Lower lobe of right lung (tissue), 2 donors: ENCODE measurements at regions not wholly inside any gene's neighbourhood (a gene's known extent, or its start where the extent isn't known, plus 50 kb on each side); places are given as distances from the start of the nearest gene placed in this dataset.
"Not testable (repeated sequence)": the region's sequence is repeated elsewhere in the genome, so short reads cannot be mapped to it uniquely, and the experiment has no call there.

Source experiments
- ATAC-seq, 2 donors: fragments of 200-7000 bp; cut with Tn5 transposase; one replicate each; pipeline ENCODE4 v1.9.1; 2020 to 2022; ENCODE audit warnings: mild to moderate bottlenecking in 2 of 2, moderate library complexity in 2 of 2
- DNase-seq: peaks from one replicate; pipeline ENCODE4 v3.0.0-alpha.2; 2020
- H3K27ac ChIP-seq: fragments of 200-600 bp; one replicate; pipeline ENCODE4 v1.8.0; 2022
- H3K27me3 ChIP-seq: fragments of 200-600 bp; one replicate; pipeline ENCODE4 v1.8.0; 2022; ENCODE audit warnings: low read depth
- H3K36me3 ChIP-seq: fragments of 200-600 bp; one replicate; pipeline ENCODE4 v1.8.0; 2022; ENCODE audit warnings: mild to moderate bottlenecking
- H3K4me1 ChIP-seq: fragments of 200-600 bp; one replicate; pipeline ENCODE4 v1.8.0; 2022
- H3K4me3 ChIP-seq: fragments of 200-600 bp; one replicate; pipeline ENCODE4 v1.8.0; 2022; ENCODE audit warnings: mild to moderate bottlenecking
- H3K9me3 ChIP-seq: fragments of 200-600 bp; one replicate; pipeline ENCODE4 v1.8.0; 2022
- intact Hi-C: fragments of 100-400 bp; cut with DNase I; formaldehyde crosslinking; loops from one replicate; pipeline ENCODE4 v1.11.0; 2022
- TF ChIP-seq, protein P1 (sequence below): fragments of 200-600 bp; IDR thresholded peaks from one replicate; pipeline ENCODE4 v1.8.0; 2022; ENCODE audit warnings: antibody characterized with exemption, mild to moderate bottlenecking
- donor health status: DM: no; HTN: yes; CAD: no; lungs with severe emphysema.

DNA sequence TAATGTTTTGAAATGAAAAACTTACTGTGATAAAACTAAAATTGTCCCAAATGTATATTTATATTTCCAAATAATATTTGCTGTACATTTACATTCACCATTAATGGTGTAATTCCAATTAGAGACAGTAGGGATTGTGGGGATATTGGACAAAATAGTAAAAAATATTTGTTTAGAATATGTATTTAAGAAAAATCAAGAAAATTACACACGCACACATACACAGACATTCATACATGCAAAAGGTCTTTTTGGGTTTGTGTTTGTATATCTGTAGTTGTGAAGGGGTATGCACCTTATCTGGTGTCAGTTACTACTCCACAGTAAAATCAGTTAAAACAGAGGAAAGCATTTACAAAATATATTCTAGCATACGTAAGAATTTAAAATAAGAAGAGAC lies 435.9 kb upstream of the ZNF804A start:
- H3K9me3 ChIP-seq = no peaks in the 10 kb centered on the region

DNA sequence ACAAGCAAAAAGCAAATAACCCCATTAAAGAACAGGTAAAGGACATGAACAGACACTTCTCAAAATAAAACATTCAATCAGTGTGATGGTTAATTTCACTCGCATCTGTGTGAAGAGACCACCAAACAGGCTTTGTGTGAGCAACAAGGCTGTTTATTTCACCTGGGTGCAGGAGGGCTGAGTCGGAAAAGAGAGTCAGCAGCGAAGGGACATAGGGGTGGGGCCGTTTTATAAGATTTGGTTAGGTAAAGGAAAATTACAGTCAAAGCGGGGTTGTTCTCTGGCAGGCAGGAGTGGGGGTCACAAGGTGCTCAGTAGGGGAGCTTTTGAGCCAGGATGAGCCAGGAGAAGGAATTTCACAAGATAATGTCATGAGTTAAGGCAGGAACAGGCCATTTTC lies 429.5 kb upstream of the ZNF804A start:
- H3K27ac ChIP-seq, H3K4me1 ChIP-seq, H3K27me3 ChIP-seq, H3K36me3 ChIP-seq, ATAC-seq, H3K9me3 ChIP-seq, DNase-seq, intact Hi-C loops, H3K4me3 ChIP-seq: not testable (repeated sequence)

More for the DNA sequence above, 435.9 kb upstream of the ZNF804A start:
- H3K4me3 ChIP-seq = no peak overlapping the region
- TF ChIP-seq, protein P1, sequence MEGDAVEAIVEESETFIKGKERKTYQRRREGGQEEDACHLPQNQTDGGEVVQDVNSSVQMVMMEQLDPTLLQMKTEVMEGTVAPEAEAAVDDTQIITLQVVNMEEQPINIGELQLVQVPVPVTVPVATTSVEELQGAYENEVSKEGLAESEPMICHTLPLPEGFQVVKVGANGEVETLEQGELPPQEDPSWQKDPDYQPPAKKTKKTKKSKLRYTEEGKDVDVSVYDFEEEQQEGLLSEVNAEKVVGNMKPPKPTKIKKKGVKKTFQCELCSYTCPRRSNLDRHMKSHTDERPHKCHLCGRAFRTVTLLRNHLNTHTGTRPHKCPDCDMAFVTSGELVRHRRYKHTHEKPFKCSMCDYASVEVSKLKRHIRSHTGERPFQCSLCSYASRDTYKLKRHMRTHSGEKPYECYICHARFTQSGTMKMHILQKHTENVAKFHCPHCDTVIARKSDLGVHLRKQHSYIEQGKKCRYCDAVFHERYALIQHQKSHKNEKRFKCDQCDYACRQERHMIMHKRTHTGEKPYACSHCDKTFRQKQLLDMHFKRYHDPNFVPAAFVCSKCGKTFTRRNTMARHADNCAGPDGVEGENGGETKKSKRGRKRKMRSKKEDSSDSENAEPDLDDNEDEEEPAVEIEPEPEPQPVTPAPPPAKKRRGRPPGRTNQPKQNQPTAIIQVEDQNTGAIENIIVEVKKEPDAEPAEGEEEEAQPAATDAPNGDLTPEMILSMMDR = no peak
- ATAC-seq (no peak), DNase-seq (no peak)
- H3K27ac ChIP-seq = no peak overlapping the region
- H3K4me1 ChIP-seq = no peaks in the 10 kb centered on the region
- intact Hi-C loops = no loop called here
- H3K36me3 ChIP-seq = no peaks in the 10 kb centered on the region
- H3K27me3 ChIP-seq = no peaks in the 10 kb centered on the region

DNA sequence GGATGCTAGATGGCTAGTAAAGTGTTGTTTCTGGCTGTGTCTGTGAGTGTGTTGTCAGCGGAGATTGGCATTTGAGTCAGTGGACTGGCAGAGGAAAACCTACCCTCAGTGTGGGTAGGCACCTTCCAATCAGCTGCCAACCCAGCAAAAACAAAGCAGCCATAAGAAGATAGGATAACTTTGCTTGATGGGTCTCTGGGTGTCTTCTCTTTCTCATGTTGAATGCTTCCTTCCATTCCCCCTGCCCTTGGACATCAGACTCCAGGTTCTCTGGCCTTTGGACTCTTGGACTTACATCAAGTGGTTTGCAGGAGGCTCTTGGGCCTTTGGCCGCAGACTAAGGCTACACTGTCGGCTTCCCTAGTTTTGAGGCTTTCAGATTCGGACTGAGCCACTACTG lies 429.0 kb upstream of the ZNF804A start:
- no peak for DNase-seq
- Histone ChIP-seq H3K27me3 (no peaks in the 10 kb centered on the region), H3K36me3 (no peaks in the 10 kb centered on the region), H3K4me3 (no peak overlapping the region), H3K27ac (no peak overlapping the region), H3K4me1 (no peaks in the 10 kb centered on the region), H3K9me3 (no peaks in the 10 kb centered on the region)
- intact Hi-C loops = no loop called here
- ATAC-seq = no peak
- TF ChIP-seq, protein P1 = no peak

DNA sequence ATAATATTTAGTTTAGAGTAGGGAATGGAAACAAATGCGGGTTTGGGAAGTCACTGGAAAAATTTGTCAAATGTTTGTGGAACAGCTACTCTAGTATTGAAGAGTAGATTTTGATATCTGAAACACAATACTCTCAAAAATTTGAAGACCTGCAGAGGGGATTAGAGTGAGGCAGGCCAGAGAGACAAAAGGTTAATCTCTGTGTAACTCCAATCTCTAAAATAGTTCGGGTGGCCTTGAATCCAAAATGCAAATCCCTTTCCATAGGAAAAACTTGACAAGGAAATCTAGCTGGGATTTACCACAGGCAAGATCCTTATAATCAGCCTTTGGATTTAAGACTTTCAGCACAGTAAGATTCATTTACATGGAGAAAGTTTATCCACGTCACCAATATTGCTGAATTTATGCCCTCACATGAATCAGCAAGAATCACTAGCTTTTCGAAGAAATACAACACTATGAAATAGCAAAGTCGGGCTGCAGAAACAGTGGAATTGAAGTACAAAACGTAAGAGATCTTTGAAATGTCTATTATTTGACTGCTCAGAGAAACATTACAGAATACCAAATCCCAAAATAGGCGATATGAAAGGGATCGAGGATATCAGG lies 423.7 kb upstream of the ZNF804A start:
- no peaks in the 10 kb centered on the region for H3K27me3 ChIP-seq
- H3K27ac ChIP-seq = no peak overlapping the region
- DNase-seq (no peak), ATAC-seq (no peak)
- no peaks in the 10 kb centered on the region for H3K9me3 ChIP-seq
- no peaks in the 10 kb centered on the region for H3K4me1 ChIP-seq
- TF ChIP-seq, protein P1 = no peak
- H3K36me3 ChIP-seq = no peaks in the 10 kb centered on the region
- H3K4me3 ChIP-seq = no peak overlapping the region
- intact Hi-C loops = no loop called here

DNA sequence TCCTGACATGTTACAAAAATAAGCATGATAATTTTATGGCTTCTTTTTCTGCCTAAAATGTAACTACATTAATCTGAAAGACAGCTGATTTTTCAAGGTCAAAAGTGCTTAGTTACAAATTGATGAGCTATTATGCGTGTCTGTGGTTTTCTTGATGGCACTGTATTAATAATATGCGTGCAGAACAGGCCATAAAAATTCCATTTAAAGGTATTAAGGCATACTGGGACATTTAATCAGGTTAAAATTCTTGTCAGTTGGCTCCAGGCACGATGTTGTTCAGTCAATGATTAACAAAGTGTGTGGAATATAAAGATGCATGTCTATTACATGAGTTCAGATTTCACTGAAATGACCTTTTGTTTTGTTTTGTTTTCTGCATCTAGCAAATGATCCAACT lies 420.1 kb upstream of the ZNF804A start:
- Histone ChIP-seq H3K4me1 (no peaks in the 10 kb centered on the region), H3K27ac (no peak overlapping the region)
- no peak for ATAC-seq

DNA sequence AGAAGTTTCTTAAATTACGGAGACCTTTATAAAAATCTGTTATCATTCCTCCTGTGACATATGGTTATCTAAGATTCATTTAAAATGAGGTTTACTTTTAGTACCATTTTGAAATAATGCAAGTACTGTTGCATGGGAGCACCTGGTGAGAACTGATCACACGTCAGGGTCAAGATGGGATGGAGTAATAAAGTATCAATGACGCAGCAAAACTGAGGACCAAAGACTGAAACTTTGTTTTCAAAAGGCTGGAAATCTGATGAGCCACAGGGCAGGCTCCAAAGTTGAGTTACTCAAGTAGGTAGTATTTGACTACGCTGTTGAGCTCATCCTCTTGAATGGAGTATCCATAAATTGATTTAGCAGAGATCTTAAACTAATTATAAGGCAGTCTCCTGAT lies 411.9 kb upstream of the ZNF804A start:
- Histone ChIP-seq H3K9me3 (no peaks in the 10 kb centered on the region), H3K4me3 (no peak overlapping the region), H3K27ac (no peak overlapping the region), H3K36me3 (no peaks in the 10 kb centered on the region), H3K27me3 (no peaks in the 10 kb centered on the region), H3K4me1 (no peaks in the 10 kb centered on the region)
- intact Hi-C loops = no loop called here
- DNase-seq (no peak), ATAC-seq (no peak)
- TF ChIP-seq, protein P1 = no peak

More for the DNA sequence above, 420.1 kb upstream of the ZNF804A start:
- intact Hi-C loops = no loop called here
- no peaks in the 10 kb centered on the region for H3K36me3 ChIP-seq
- no peak for DNase-seq
- TF ChIP-seq, protein P1 = no peak
- H3K4me3 ChIP-seq = no peak overlapping the region
- no peaks in the 10 kb centered on the region for H3K9me3 ChIP-seq
- H3K27me3 ChIP-seq = no peaks in the 10 kb centered on the region
